Dendritic cell treated with granulocyte-macrophage colony-stimulating factor and Interleukin-4, amounts not matched to agents 40 ng/mL and 50 ng/mL, for 4 days (primary cell): ENCODE measurements at regions not wholly inside any gene's neighbourhood (a gene's known extent, or its start where the extent isn't known, plus 50 kb on each side); places are given as distances from the start of the nearest gene placed in this dataset.

Experiments used
- H3K27ac Mint-ChIP-seq: one replicate; pipeline ENCODE4 v1.8.0; 2022; ENCODE audit warnings: mild to moderate bottlenecking, mixed read lengths
- H3K27me3 Mint-ChIP-seq: one replicate; pipeline ENCODE4 v1.8.0; 2022; ENCODE audit warnings: mild to moderate bottlenecking, mixed read lengths
- H3K36me3 Mint-ChIP-seq: one replicate; pipeline ENCODE4 v1.8.0; 2022; ENCODE audit warnings: low read depth, mixed read lengths
- H3K4me1 Mint-ChIP-seq: one replicate; pipeline ENCODE4 v1.8.0; 2022; ENCODE audit warnings: low read depth, mixed read lengths
- H3K4me3 Mint-ChIP-seq: one replicate; pipeline ENCODE4 v1.8.0; 2022; ENCODE audit warnings: mild to moderate bottlenecking, moderate library complexity, mixed read lengths
- H3K9me3 Mint-ChIP-seq: one replicate; pipeline ENCODE4 v1.8.0; 2022; ENCODE audit warnings: mixed read lengths
- intact Hi-C: fragments of 100-400 bp; cut with micrococcal nuclease; formaldehyde crosslinking; loops from one replicate; pipeline ENCODE4 v1.15.0; 2022

- Mint-ChIP-seq H3K9me3 (no peaks in the 10 kb centered on the region), H3K36me3 (no peaks in the 10 kb centered on the region), H3K27ac (peak overlapping the region; percentile 51), H3K4me1 (peaks cover 16% of the 10 kb centered on the region), H3K4me3 (no peak overlapping the region), H3K27me3 (peaks cover 13% of the 10 kb centered on the region)
- intact Hi-C loops = no loop called here
Observed at GRCh38 chr19:28519952-28520861, 692.7 kb downstream of the UQCRFS1 start.

- Mint-ChIP-seq H3K4me3 (no peak overlapping the region), H3K27me3 (peaks cover 9% of the 10 kb centered on the region), H3K36me3 (no peaks in the 10 kb centered on the region), H3K27ac (peak overlapping the region; percentile 51), H3K4me1 (peaks cover 16% of the 10 kb centered on the region), H3K9me3 (no peaks in the 10 kb centered on the region)
- intact Hi-C loops = no loop called here
Observed at GRCh38 chr19:28519218-28519779, 693.7 kb downstream of the UQCRFS1 start.

GRCh38 chr19:28516415-28516872 lies 696.5 kb downstream of the UQCRFS1 start:
- intact Hi-C loops = no loop called here
- Mint-ChIP-seq H3K36me3 (no peaks in the 10 kb centered on the region), H3K9me3 (no peaks in the 10 kb centered on the region), H3K4me1 (peaks cover 16% of the 10 kb centered on the region), H3K4me3 (no peak overlapping the region), H3K27me3 (peaks cover 4% of the 10 kb centered on the region), H3K27ac (no peak overlapping the region)

GRCh38 chr19:28514166-28514565 lies 698.8 kb downstream of the UQCRFS1 start:
- Mint-ChIP-seq H3K4me1 (peaks cover 8% of the 10 kb centered on the region), H3K36me3 (no peaks in the 10 kb centered on the region), H3K4me3 (no peak overlapping the region), H3K27ac (no peak overlapping the region), H3K27me3 (peaks cover 6% of the 10 kb centered on the region), H3K9me3 (no peaks in the 10 kb centered on the region)
- intact Hi-C loops = no loop called here

- no peaks in the 10 kb centered on the region for H3K36me3 Mint-ChIP-seq
- intact Hi-C loops = no loop called here
- H3K4me3 Mint-ChIP-seq = no peak overlapping the region
- peaks cover 8% of the 10 kb centered on the region for H3K27me3 Mint-ChIP-seq
- H3K4me1 Mint-ChIP-seq = peaks cover 10% of the 10 kb centered on the region
- H3K9me3 Mint-ChIP-seq = no peaks in the 10 kb centered on the region
- H3K27ac Mint-ChIP-seq = no peak overlapping the region
Observed at GRCh38 chr19:28511655-28512054, 701.3 kb downstream of the UQCRFS1 start.

GRCh38 chr19:28509079-28509895 lies 703.7 kb downstream of the UQCRFS1 start:
- H3K36me3 Mint-ChIP-seq = no peaks in the 10 kb centered on the region
- H3K4me1 Mint-ChIP-seq = peaks cover 31% of the 10 kb centered on the region
- H3K27me3 Mint-ChIP-seq = peaks cover 8% of the 10 kb centered on the region
- H3K9me3 Mint-ChIP-seq = no peaks in the 10 kb centered on the region
- H3K27ac Mint-ChIP-seq = peak overlapping the region; percentile 28
- H3K4me3 Mint-ChIP-seq = no peak overlapping the region
- intact Hi-C loops = no loop called here

- intact Hi-C loops = no loop called here
- H3K4me1 Mint-ChIP-seq = peaks cover 38% of the 10 kb centered on the region
- H3K9me3 Mint-ChIP-seq = no peaks in the 10 kb centered on the region
- H3K27me3 Mint-ChIP-seq = peaks cover 8% of the 10 kb centered on the region
- H3K27ac Mint-ChIP-seq = peak overlapping the region; percentile 28
- H3K4me3 Mint-ChIP-seq = no peak overlapping the region
- no peaks in the 10 kb centered on the region for H3K36me3 Mint-ChIP-seq
Observed at GRCh38 chr19:28508666-28509065, 704.3 kb downstream of the UQCRFS1 start.

- Mint-ChIP-seq H3K36me3 (no peaks in the 10 kb centered on the region), H3K4me3 (no peak overlapping the region), H3K4me1 (peaks cover 63% of the 10 kb centered on the region), H3K9me3 (no peaks in the 10 kb centered on the region), H3K27ac (no peak overlapping the region), H3K27me3 (peaks cover 8% of the 10 kb centered on the region)
- intact Hi-C loops = no loop called here
Observed at GRCh38 chr19:28505933-28506332, 707.0 kb downstream of the UQCRFS1 start.

GRCh38 chr19:28505134-28505533 lies 707.8 kb downstream of the UQCRFS1 start:
- intact Hi-C loops = no loop called here
- peaks cover 8% of the 10 kb centered on the region for H3K27me3 Mint-ChIP-seq
- H3K4me1 Mint-ChIP-seq = peaks cover 71% of the 10 kb centered on the region
- no peaks in the 10 kb centered on the region for H3K9me3 Mint-ChIP-seq
- peak overlapping the region; percentile 70 for H3K27ac Mint-ChIP-seq
- H3K4me3 Mint-ChIP-seq = no peak overlapping the region
- H3K36me3 Mint-ChIP-seq = no peaks in the 10 kb centered on the region

- Mint-ChIP-seq H3K27ac (peak overlapping the region; percentile 70), H3K36me3 (no peaks in the 10 kb centered on the region), H3K4me3 (no peak overlapping the region), H3K9me3 (no peaks in the 10 kb centered on the region), H3K27me3 (peaks cover 6% of the 10 kb centered on the region), H3K4me1 (peaks cover 75% of the 10 kb centered on the region)
- intact Hi-C loops = loop anchor here (5.0 kb wide), 1 partner anchor 37 kb away; no protein-coding TSS in a partner anchor
Observed at GRCh38 chr19:28504727-28505126, 708.2 kb downstream of the UQCRFS1 start.

- Mint-ChIP-seq H3K36me3 (no peaks in the 10 kb centered on the region), H3K27ac (peak overlapping the region; percentile 70), H3K4me1 (peaks cover 81% of the 10 kb centered on the region), H3K9me3 (no peaks in the 10 kb centered on the region), H3K27me3 (peaks cover 2% of the 10 kb centered on the region), H3K4me3 (no peak overlapping the region)
- intact Hi-C loops = loop anchor here (5.0 kb wide), 1 partner anchor 37 kb away; no protein-coding TSS in a partner anchor
Observed at GRCh38 chr19:28504139-28504538, 708.8 kb downstream of the UQCRFS1 start.

- no peaks in the 10 kb centered on the region for H3K27me3 Mint-ChIP-seq
- intact Hi-C loops = loop anchor here (5.0 kb wide), 1 partner anchor 36 kb away; no protein-coding TSS in a partner anchor
- H3K9me3 Mint-ChIP-seq = no peaks in the 10 kb centered on the region
- H3K36me3 Mint-ChIP-seq = no peaks in the 10 kb centered on the region
- H3K27ac Mint-ChIP-seq = peak overlapping the region; percentile 70
- H3K4me3 Mint-ChIP-seq = no peak overlapping the region
- H3K4me1 Mint-ChIP-seq = peaks cover 87% of the 10 kb centered on the region
Observed at GRCh38 chr19:28502879-28503734, 709.8 kb downstream of the UQCRFS1 start.

GRCh38 chr19:28501976-28502375 lies 711.0 kb downstream of the UQCRFS1 start:
- no peak overlapping the region for H3K4me3 Mint-ChIP-seq
- no peaks in the 10 kb centered on the region for H3K9me3 Mint-ChIP-seq
- H3K4me1 Mint-ChIP-seq = peaks cover 79% of the 10 kb centered on the region
- no peaks in the 10 kb centered on the region for H3K27me3 Mint-ChIP-seq
- H3K27ac Mint-ChIP-seq = peak overlapping the region; percentile 75
- intact Hi-C loops = loop anchor here (5.0 kb wide), 1 partner anchor 35 kb away; no protein-coding TSS in a partner anchor
- H3K36me3 Mint-ChIP-seq = no peaks in the 10 kb centered on the region
